Heart right ventricle (tissue), 16 donors: ENCODE measurements at regions not wholly inside any gene's neighbourhood (a gene's known extent, or its start where the extent isn't known, plus 50 kb on each side); places are given as distances from the start of the nearest gene placed in this dataset.

Experiments
- ATAC-seq, 8 donors: fragments of 200-7000 bp; cut with Tn5 transposase; one replicate each; pipeline ENCODE4 v1.9.1; 2020; ENCODE audit warnings: mild to moderate bottlenecking in 8 of 8, moderate library complexity in 8 of 8, moderate number of reproducible peaks in 1 of 8
- DNase-seq, 2 donors: peaks; one replicate each; pipeline ENCODE4 v3.0.0-alpha.2; 2020
- H3K27ac ChIP-seq, 10 donors: fragments of 200-600 bp; sonication (generic) in 2 of 10; one replicate each; pipeline versions ENCODE4 v1.5.0 to v1.8.0; 2020 to 2022; ENCODE audit warnings: mild to moderate bottlenecking in 3 of 10
- H3K27me3 ChIP-seq, 7 donors: fragments of 200-600 bp; one replicate each; pipeline ENCODE4 v1.8.0; 2021 to 2022; ENCODE audit warnings: mild to moderate bottlenecking in 2 of 7
- H3K36me3 ChIP-seq, 9 donors: fragments of 200-600 bp; sonication (generic) in 1 of 9; one replicate each; pipeline versions ENCODE4 v1.5.0 to v1.8.0; 2020 to 2022; ENCODE audit warnings: mild to moderate bottlenecking in 2 of 9
- H3K4me1 ChIP-seq, 9 donors: fragments of 200-600 bp; sonication (generic) in 1 of 9; one replicate each; pipeline versions ENCODE4 v1.5.0 to v1.8.0; 2020 to 2022; ENCODE audit warnings: mild to moderate bottlenecking in 4 of 9
- H3K4me3 ChIP-seq, 10 donors: fragments of 200-600 bp; sonication (generic) in 2 of 10; one replicate each; pipeline versions ENCODE4 v1.5.0 to v1.8.0; 2020 to 2022; ENCODE audit warnings: mild to moderate bottlenecking in 7 of 10, moderate library complexity in 2 of 10
- H3K9me3 ChIP-seq, 11 donors: fragments of 200-600 bp in 10 of 11; sonication (generic) in 2 of 11; one replicate each; pipeline versions ENCODE4 v1.5.0 to v1.8.0; 2013 to 2022; ENCODE audit warnings: mild to moderate bottlenecking in 2 of 11, control low read depth in 1 of 11, moderate library complexity in 1 of 11
- CTCF ChIP-seq, 9 donors: fragments of 200-600 bp; sonication (generic) in 2 of 9; IDR thresholded peaks; one replicate each; pipeline versions ENCODE4 v1.5.0 to v1.8.0; 2021 to 2022; ENCODE audit warnings: antibody characterized with exemption in 9 of 9, mild to moderate bottlenecking in 5 of 9, moderate library complexity in 1 of 9
- WGBS, 2 donors: extraction: QIAGEN DNeasy Blood & Tissue Kit; methylation state at CpG; one replicate each; pipeline ENCODE4 v1.1.7; 2013; ENCODE audit warnings: inconsistent platforms in 1 of 2; 5-methylcytosine and 5-hydroxymethylcytosine counted together
- intact Hi-C, 10 donors: fragments of 100-400 bp; cut with DNase I; formaldehyde crosslinking; loops; one replicate each; pipeline versions ENCODE4 v1.11.1 to v1.14.2; 2022
- donor health status: Arrhythmogenic right ventricular cardiomyopathy.
- donor health status: ischemic (EF 13 %, LVEDD 7.1; RV severe dilation, severe dysfunction).
- donor health status: healthy with polysubstance abuse.
- donor health status: DM: no; HTN: yes; CAD: no.
- donor health status: DM: no; HTN: no; CAD: no.
- donor health status: ischemic (EF 25% LVEDD 6.9; RV normal size, moderate dysfunction).
- donor health status: ischemic (EF 25% LVEDD 5.7; RV mildly dilated, moderate dysfunction).
- donor health status: healthy.
- donor health status: DM: yes; HTN: yes; CAD: no.
- donor health status: Ischemic cardiomyopathy.
- donor health status: ischemic (EF 35%, LVEDD 5.7; RV mildly dilated, moderate dysfunction).
- donor health status: nonischemic (EF 11% LVEDD 7.7; RV severe dilation, severe dysfunction).
- donor health status: DM: yes; HTN: yes; CAD: no.
- donor health status: PGD.
- donor health status: ischemic (EF 29% LVEDD 5.4; RV normal size, mild dysfunction).
- donor health status: nonischemic (EF 23%, LVEDD 6.1; RV moderate dilation, normal function).

GRCh38 chr16:35497399-35497798, 2038.0 kb downstream of the TP53TG3F start:
- intact Hi-C loops, result loop anchor here in 3 of 10 donors (10.0 kb wide), 2 partner anchors 53 to 57 kb away; no protein-coding TSS in a partner anchor
- TF ChIP-seq CTCF (IDR thresholded peaks at IDR 0.05), result no peak
- ATAC-seq, result no peak
- WGBS, 2 donors, result 27 to 53% methylated on average over 1 of the region's 1 CpG
- no peaks in the 10 kb centered on the region for H3K36me3 ChIP-seq
- DNase-seq, result no peak
- no peaks in the 10 kb centered on the region for H3K4me1 ChIP-seq
- peaks cover 0 to 3% (median 0%) of the 10 kb centered on the region in 7 donors for H3K27me3 ChIP-seq
- H3K27ac ChIP-seq, result no peak overlapping the region
- H3K4me3 ChIP-seq, result no peak overlapping the region
- H3K9me3 ChIP-seq, result peaks cover 0 to 37% (median 0%) of the 10 kb centered on the region in 11 donors

DNA sequence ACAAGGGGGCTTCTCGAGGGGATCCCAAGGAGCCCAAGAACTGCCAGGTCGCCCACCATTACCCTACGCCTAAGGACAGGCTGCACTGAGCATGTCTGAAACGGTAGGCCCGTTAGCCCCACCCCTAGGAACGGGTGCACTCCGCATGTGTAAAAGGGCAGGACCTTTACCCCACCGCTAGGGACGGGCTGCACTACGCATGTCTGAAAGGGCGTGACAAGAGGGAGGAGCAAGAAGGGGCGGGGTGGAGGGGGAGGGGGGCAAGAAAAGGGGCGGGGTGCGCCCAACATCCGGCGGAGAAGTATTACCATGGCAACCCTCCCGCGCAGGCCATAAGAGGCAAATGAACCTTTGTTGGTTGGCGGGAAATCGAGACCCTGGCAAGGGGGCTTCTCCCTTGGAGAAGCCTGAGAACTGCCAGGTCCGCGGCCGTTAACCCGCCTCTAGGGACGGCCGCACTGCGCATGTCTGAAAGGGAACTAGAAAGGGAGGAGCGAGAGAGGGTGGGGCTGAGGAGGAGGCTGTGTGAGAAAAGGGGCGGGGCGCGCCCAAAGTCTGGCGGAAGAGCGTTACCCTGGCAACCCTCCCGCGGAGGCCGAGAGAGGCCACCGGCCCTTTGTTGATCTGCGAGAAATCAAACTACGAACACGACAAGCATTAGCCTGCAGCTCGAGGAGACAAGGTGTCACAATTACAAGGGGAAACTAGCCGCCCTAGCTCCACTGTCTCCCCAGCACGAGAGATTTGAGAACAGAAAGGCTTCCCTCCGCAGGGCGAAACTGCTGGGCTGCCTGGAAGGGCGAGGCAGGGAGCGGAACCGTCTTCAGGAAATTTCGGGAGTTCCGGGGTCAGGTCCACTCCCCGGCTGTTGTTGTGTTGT, 2046.8 kb downstream of the TP53TG3F start:
- intact Hi-C loops, result no loop called here
- peak in 2 of 8 donors; percentile 59 to 69 for ATAC-seq

DNA sequence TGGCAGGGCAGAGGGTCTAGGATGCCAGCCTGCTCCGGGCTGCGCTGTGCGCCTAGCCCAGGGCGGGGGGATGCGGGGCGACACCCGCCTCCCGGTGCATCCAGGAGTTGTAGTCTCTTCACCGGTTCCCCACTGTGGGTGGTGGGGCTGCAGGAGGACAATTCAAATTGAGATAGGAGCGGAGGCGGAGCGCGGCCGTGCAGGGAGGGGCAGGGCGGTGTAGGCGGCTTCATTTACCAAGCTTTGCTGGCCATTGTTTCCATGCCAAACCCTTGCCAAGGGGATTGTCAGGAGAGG, 2047.4 kb downstream of the TP53TG3F start:
- H3K36me3 ChIP-seq, result no peaks in the 10 kb centered on the region
- H3K4me3 ChIP-seq, result peak overlapping the region in 1 of 10 donors; percentile 17
- WGBS, 2 donors, result 43 to 53% methylated on average over 16 of the region's 16 CpGs
- no peak for ATAC-seq
- no peak for DNase-seq
- H3K27me3 ChIP-seq, result peaks cover 0 to 24% (median 5%) of the 10 kb centered on the region in 7 donors
- no peaks in the 10 kb centered on the region for H3K4me1 ChIP-seq
- H3K27ac ChIP-seq, result no peak overlapping the region
- TF ChIP-seq CTCF (IDR thresholded peaks at IDR 0.05), result no peak
- peaks cover 0 to 27% (median 0%) of the 10 kb centered on the region in 11 donors for H3K9me3 ChIP-seq
- intact Hi-C loops, result no loop called here

More for the DNA sequence above, 2046.8 kb downstream of the TP53TG3F start:
- no peaks in the 10 kb centered on the region for H3K36me3 ChIP-seq
- no peak for TF ChIP-seq CTCF (IDR thresholded peaks at IDR 0.05)
- peaks cover 0 to 24% (median 3%) of the 10 kb centered on the region in 7 donors for H3K27me3 ChIP-seq
- no peaks in the 10 kb centered on the region for H3K4me1 ChIP-seq
- H3K4me3 ChIP-seq, result peak overlapping the region in 2 of 10 donors; percentile 3 to 17
- H3K9me3 ChIP-seq, result peaks cover 0 to 23% (median 0%) of the 10 kb centered on the region in 11 donors
- no peak overlapping the region for H3K27ac ChIP-seq
- DNase-seq, result no peak
- 41 to 51% methylated on average over 48 to 51 of the region's 51 CpGs for WGBS, 2 donors

DNA sequence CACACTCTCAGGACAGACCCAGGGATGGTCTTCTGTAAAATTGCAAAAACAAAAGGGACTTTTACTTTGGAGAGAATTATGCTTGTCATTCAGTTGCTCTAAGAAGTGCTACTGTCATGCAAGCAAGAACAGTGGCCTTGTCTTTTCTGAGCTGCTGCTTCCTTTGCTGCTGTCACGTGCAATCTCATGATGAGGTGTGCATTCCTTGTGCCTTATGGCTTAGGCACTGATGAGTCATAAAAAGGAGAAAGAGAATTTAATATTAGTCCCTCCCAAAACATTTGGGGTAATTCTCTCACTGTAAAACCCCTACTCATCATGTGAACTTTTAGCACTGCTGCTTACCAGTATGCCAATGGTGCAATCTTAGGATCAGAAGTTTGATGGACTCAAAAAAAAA, 2051.3 kb downstream of the TP53TG3F start:
- H3K4me1 ChIP-seq, result no peaks in the 10 kb centered on the region
- WGBS, 2 donors, result 32 to 40% methylated on average over 1 of the region's 1 CpG
- no peak for ATAC-seq
- intact Hi-C loops, result no loop called here
- peaks cover 0 to 15% (median 4%) of the 10 kb centered on the region in 7 donors for H3K27me3 ChIP-seq
- H3K9me3 ChIP-seq, result peaks cover 0 to 28% (median 0%) of the 10 kb centered on the region in 11 donors
- no peaks in the 10 kb centered on the region for H3K36me3 ChIP-seq
- no peak overlapping the region for H3K27ac ChIP-seq
- no peak for TF ChIP-seq CTCF (IDR thresholded peaks at IDR 0.05)
- no peak overlapping the region for H3K4me3 ChIP-seq
- no peak for DNase-seq
